Adrenal gland (tissue), 9 donors: ENCODE measurements at regions not wholly inside any gene's neighbourhood (a gene's known extent, or its start where the extent isn't known, plus 50 kb on each side); places are given as distances from the start of the nearest gene placed in this dataset.

Experiments
- DNase-seq, 7 donors: peaks; one replicate each; pipeline ENCODE4 v3.0.0-alpha.2; 2019 to 2020
- H3K27ac ChIP-seq, 5 donors: fragments of 200-600 bp; sonication (generic) in 4 of 5; 1 replicate in 3 of 5; 2 replicates in 2 of 5; pipeline versions ENCODE4 v1.5.1 to v1.8.0; 2016 to 2020; ENCODE audit warnings: mild to moderate bottlenecking in 1 of 5
- H3K27me3 ChIP-seq: fragments of 200-600 bp; 2 replicates; pipeline ENCODE4 v1.8.0; 2021
- H3K36me3 ChIP-seq, 2 donors: fragments of 200-600 bp; replicated peaks in 1 of 2; 1 replicate in 1 of 2; 2 replicates in 1 of 2; pipeline versions ENCODE4 v1.5.1 to v1.8.0; 2018 to 2022
- H3K4me1 ChIP-seq, 2 donors: fragments of 200-600 bp; replicated peaks in 1 of 2; 1 replicate in 1 of 2; 2 replicates in 1 of 2; pipeline versions ENCODE4 v1.5.1 to v1.8.0; 2018 to 2021
- H3K4me3 ChIP-seq, 4 donors: fragments of 200-600 bp; sonication (generic) in 3 of 4; one replicate each; pipeline ENCODE4 v1.5.1; 2016 to 2018
- H3K9me3 ChIP-seq, 3 donors: fragments of 200-600 bp; sonication (generic) in 1 of 3; replicated peaks in 1 of 3; 1 replicate in 2 of 3; 2 replicates in 1 of 3; pipeline versions ENCODE4 v1.5.1 to v1.8.0; 2016 to 2021
- CTCF ChIP-seq, 6 experiments: fragments of 450-650 bp in 4 of 6; fragments of 200-600 bp in 2 of 6; sonication (generic) in 1 of 6; IDR thresholded peaks; 1 replicate in 5 of 6; 2 replicates in 1 of 6; pipeline versions ENCODE4 v1.5.1 to v1.8.0; 2016 to 2021; ENCODE audit warnings: antibody characterized with exemption in 6 of 6, mild to moderate bottlenecking in 2 of 6, moderate library complexity in 1 of 6
- POLR2A ChIP-seq, 2 donors: fragments of 450-650 bp; IDR thresholded peaks; one replicate each; pipeline ENCODE4 v1.6.1; 2017; ENCODE audit warnings: antibody characterized with exemption in 2 of 2, mild to moderate bottlenecking in 2 of 2, moderate library complexity in 1 of 2
- WGBS, 4 donors: extraction: QIAGEN DNeasy Blood & Tissue Kit in 2 of 4; methylation state at CpG; one replicate each; pipeline versions ENCODE4 v1.1.5 to v1.1.7; 2013 to 2017; 5-methylcytosine and 5-hydroxymethylcytosine counted together
- intact Hi-C, 2 donors: fragments of 100-400 bp; cut with DNase I; formaldehyde crosslinking; loops; one replicate each; pipeline versions ENCODE4 v1.14.1 to v1.15.0; 2022 to 2023
- donor health status: healthy with polysubstance abuse.
- donor health status: Bipolar disorder and iron deficiency.
- donor health status: DM: yes; HTN: yes; CAD: no.
- donor health status: DM: no; HTN: no; CAD: no.
- donor health status: DM: no; HTN: no; CAD: no.

GRCh38 chr9:79469164-79469563 is 102.6 kb upstream of the TLE4 start:
- 68 to 77% (median 72%) methylated on average over 2 of the region's 2 CpGs for WGBS, 4 donors
- TF ChIP-seq POLR2A (IDR thresholded peaks at IDR 0.05) = no peak
- no peak for TF ChIP-seq CTCF (IDR thresholded peaks at IDR 0.05)
- intact Hi-C loops = no loop called here
- H3K27me3 ChIP-seq = no peaks in the 10 kb centered on the region
- no peak overlapping the region for H3K4me3 ChIP-seq
- DNase-seq = no peak
- no peaks in the 10 kb centered on the region for H3K4me1 ChIP-seq
- no peak overlapping the region for H3K27ac ChIP-seq
- no peaks in the 10 kb centered on the region for H3K9me3 ChIP-seq
- no peaks in the 10 kb centered on the region for H3K36me3 ChIP-seq

- DNase-seq = no peak
- H3K9me3 ChIP-seq = no peaks in the 10 kb centered on the region
- H3K4me3 ChIP-seq = no peak overlapping the region
- no peak overlapping the region for H3K27ac ChIP-seq
- intact Hi-C loops = no loop called here
- H3K36me3 ChIP-seq = no peaks in the 10 kb centered on the region
- no peak for TF ChIP-seq POLR2A (IDR thresholded peaks at IDR 0.05)
- TF ChIP-seq CTCF (IDR thresholded peaks at IDR 0.05) = no peak
- H3K4me1 ChIP-seq = no peaks in the 10 kb centered on the region
- 64 to 80% (median 74%) methylated on average over 2 of the region's 2 CpGs for WGBS, 4 donors
- H3K27me3 ChIP-seq = no peaks in the 10 kb centered on the region
These were observed 100.8 kb upstream of the TLE4 start for GRCh38 chr9:79470954-79471353.

GRCh38 chr9:79471580-79472543 is 99.9 kb upstream of the TLE4 start:
- H3K9me3 ChIP-seq = no peaks in the 10 kb centered on the region
- no peaks in the 10 kb centered on the region for H3K36me3 ChIP-seq
- H3K4me3 ChIP-seq = no peak overlapping the region
- TF ChIP-seq POLR2A (IDR thresholded peaks at IDR 0.05) (no peak), CTCF (IDR thresholded peaks at IDR 0.05) (peak in 4 of 6 experiments; percentile 12 to 41 (median 25))
- no peaks in the 10 kb centered on the region for H3K4me1 ChIP-seq
- WGBS, 4 donors = 90 to 94% (median 90%) methylated on average over 2 of the region's 2 CpGs
- DNase-seq = peak; percentile 48 to 83 (median 64)
- intact Hi-C loops = no loop called here
- H3K27ac ChIP-seq = no peak overlapping the region
- no peaks in the 10 kb centered on the region for H3K27me3 ChIP-seq

- intact Hi-C loops = no loop called here
- no peak for DNase-seq
- Histone ChIP-seq H3K9me3 (no peaks in the 10 kb centered on the region), H3K4me3 (no peak overlapping the region), H3K27me3 (no peaks in the 10 kb centered on the region), H3K36me3 (no peaks in the 10 kb centered on the region), H3K4me1 (no peaks in the 10 kb centered on the region), H3K27ac (no peak overlapping the region)
- WGBS, 4 donors = 0 to 91% (median 73%) methylated on average over 1 of the region's 1 CpG
- TF ChIP-seq CTCF (IDR thresholded peaks at IDR 0.05) (no peak), POLR2A (IDR thresholded peaks at IDR 0.05) (no peak)
These were observed 98.1 kb upstream of the TLE4 start for GRCh38 chr9:79473704-79474103.
